Gastroesophageal sphincter (tissue), 3 donors: ENCODE measurements at regions not wholly inside any gene's neighbourhood (a gene's known extent, or its start where the extent isn't known, plus 50 kb on each side); places are given as distances from the start of the nearest gene placed in this dataset.

ENCODE experiments used
- POLR2A ChIP-seq, 2 donors: fragments of 450-650 bp; IDR thresholded peaks; one replicate each; pipeline ENCODE4 v1.6.1; 2017; ENCODE audit warnings: antibody characterized with exemption in 2 of 2, mild to moderate bottlenecking in 2 of 2, moderate library complexity in 1 of 2
- TF ChIP-seq, protein P1 (sequence below), 4 experiments: fragments of 200-600 bp in 2 of 4; fragments of 450-650 bp in 2 of 4; sonication (generic) in 1 of 4; IDR thresholded peaks; one replicate each; pipeline ENCODE4 v1.5.1; 2017 to 2019; ENCODE audit warnings: antibody characterized with exemption in 4 of 4, mild to moderate bottlenecking in 2 of 4, moderate library complexity in 2 of 4

DNA sequence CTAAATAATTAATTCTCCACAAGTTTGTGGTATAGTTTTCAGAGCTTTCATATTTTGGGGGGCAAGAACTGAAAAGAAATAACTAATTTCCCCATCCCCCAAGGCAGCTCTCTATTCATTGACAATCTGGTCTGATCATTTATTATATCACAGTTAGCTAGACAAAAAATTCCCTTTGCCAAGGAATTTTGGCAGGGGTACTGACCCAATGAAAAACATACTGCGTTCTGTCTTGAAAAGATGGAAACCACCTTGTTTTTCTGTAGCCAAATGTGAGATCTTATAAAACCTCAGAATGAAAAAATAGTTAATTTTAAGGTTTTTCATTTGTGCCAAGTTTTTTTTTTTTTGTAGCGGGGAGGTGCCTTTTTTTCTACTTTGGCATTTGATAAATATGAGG is 1008.9 kb downstream of the EFNA5 start:
- TF ChIP-seq, protein P1, sequence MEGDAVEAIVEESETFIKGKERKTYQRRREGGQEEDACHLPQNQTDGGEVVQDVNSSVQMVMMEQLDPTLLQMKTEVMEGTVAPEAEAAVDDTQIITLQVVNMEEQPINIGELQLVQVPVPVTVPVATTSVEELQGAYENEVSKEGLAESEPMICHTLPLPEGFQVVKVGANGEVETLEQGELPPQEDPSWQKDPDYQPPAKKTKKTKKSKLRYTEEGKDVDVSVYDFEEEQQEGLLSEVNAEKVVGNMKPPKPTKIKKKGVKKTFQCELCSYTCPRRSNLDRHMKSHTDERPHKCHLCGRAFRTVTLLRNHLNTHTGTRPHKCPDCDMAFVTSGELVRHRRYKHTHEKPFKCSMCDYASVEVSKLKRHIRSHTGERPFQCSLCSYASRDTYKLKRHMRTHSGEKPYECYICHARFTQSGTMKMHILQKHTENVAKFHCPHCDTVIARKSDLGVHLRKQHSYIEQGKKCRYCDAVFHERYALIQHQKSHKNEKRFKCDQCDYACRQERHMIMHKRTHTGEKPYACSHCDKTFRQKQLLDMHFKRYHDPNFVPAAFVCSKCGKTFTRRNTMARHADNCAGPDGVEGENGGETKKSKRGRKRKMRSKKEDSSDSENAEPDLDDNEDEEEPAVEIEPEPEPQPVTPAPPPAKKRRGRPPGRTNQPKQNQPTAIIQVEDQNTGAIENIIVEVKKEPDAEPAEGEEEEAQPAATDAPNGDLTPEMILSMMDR (IDR thresholded peaks at IDR 0.05): no peak
- TF ChIP-seq POLR2A (IDR thresholded peaks at IDR 0.05): no peak
